SK-N-SH (cell line): ENCODE measurements at regions not wholly inside any gene's neighbourhood (a gene's known extent, or its start where the extent isn't known, plus 50 kb on each side); places are given as distances from the start of the nearest gene placed in this dataset.

Experiments used
- CHD2 ChIP-seq: fragments of 150-350 bp; IDR thresholded peaks from 2 replicates; pipeline ENCODE4 v1.6.1; 2018; ENCODE audit warnings: low read length; ENCODE audit not compliant: partially characterized antibody
- POLR2AphosphoS5 ChIP-seq: IDR thresholded peaks from 2 replicates; pipeline ENCODE4 v1.6.1; 2012; ENCODE audit warnings: low read depth, low read length
- RXRA ChIP-seq: IDR thresholded peaks from 2 replicates; pipeline ENCODE4 v1.4.0; 2012; ENCODE audit warnings: low read depth, mild to moderate bottlenecking, borderline replicate concordance
- SIN3A ChIP-seq: IDR thresholded peaks from 2 replicates; pipeline ENCODE4 v1.6.1; 2012; ENCODE audit warnings: low read depth, mild to moderate bottlenecking, low read length, moderate library complexity, borderline replicate concordance

- TF ChIP-seq CHD2, result no peak
- no peak for TF ChIP-seq SIN3A
- no peak for TF ChIP-seq RXRA
- TF ChIP-seq POLR2AphosphoS5, result no peak
Measured at GRCh38 chr13:88112526-88112925, 441.4 kb downstream of the SLITRK5 start.
